GM18499 (cell line): ENCODE measurements at regions not wholly inside any gene's neighbourhood (a gene's known extent, or its start where the extent isn't known, plus 50 kb on each side); places are given as distances from the start of the nearest gene placed in this dataset.

Experiments used
- ATAC-seq: cut with Tn5 transposase; IDR thresholded peaks from one replicate; pipeline ENCODE4 v1.9.1; 2021; ENCODE audit warnings: moderate number of reproducible peaks; ENCODE audit not compliant: insufficient read depth, unreplicated experiment

DNA sequence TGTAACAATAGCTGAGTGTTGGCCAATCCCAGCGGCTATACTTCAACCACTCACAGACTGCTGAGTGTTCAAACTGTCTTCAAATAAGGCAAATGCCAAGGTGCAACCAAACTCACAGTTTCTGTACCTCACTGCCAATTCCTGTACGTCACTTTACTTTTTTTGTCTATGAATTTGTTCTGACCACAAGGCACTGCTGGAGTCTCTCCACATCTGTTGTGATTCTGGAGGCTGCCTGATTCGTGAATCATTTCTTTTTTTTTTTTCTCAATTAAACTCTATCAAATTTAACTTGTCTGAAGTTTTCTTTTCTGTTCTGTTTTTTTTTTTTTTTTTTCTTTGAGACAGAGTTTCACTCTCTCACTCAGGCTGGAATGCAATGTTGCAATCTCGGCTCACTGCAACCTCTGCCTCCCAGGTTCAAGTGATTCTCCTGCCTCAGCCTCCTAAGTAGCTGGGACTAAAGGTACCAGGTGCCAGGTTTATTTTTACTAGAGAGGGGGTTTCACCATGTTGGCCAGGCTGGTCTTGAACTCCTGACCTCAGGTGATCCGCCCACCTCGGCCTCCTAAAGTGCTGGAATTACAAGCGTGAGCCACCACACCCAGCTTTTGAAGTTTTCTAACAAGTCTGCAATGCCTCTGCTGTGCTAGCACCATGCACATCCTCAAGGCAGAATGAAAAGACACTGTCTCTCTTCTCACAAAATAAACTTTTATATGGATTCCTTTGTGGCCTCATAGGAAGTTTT, 401.7 kb downstream of the IRS2 start:
- ATAC-seq, result no peak

DNA sequence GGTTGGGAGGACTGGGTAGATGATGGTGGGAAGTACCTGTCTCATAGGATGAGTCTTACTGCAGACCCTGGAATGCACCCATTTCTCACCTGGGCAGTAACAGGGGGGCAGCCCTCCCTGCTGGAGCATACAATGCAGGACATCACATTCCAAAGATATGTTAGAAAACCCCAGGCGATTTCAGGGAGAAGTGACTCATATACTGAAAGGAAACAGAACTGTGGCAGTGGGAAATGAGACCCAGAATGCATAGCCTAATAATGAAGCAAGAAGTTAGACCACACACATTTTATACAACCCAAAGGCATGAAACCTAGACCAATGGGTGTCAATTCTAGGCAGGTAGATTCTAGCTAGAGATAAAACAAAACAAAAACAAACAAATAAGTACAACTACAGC, 402.7 kb downstream of the IRS2 start:
- ATAC-seq, result no peak

DNA sequence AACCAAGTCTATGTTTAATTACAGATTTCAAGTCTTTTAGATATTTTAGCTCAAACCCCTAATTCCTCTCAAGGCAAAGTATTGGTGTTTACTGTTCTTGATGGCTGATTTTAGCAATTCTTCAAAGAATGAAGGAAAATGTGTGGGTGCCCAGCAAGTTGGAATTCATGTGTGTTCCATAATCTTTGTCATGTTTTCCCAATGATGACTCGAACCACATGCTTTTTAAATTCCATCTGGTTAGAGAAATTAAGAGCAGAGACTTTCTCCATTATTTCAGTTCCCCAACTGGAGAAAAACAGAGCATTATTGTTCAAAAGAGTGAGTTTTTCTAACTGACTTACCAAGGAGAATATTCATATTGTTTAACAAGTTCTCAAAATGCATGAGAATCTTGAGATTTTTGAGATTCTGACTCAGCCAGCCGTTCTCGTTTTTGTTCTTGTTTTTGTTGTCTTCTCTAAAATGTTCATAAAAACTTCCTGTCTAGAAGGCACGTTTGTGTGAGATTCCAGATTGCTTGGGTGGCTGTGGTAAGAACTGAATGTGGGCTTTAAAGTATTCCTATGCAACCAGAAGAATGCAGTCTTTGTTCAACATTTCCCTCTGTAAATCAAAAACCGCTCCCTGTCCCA, 404.7 kb downstream of the IRS2 start:
- ATAC-seq, result no peak

DNA sequence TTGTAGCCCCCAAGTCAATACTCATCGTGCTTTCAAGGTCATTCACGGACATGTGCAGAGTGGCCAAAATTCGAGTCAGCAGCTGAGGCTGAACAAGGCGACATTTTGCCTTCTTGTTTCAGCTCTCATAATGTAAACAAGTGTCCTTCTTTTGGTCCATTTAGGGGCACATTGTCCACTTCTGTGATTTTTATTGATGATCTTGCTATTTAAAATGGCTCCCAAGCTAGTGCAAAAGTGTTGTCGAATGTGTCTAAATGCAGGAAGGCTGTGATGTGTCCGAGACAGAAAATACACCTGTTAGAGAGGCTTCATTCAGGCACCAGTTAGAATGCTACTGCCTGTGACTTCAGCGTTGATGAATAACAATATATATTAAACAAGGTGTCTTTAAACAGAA, 405.9 kb downstream of the IRS2 start:
- no peak for ATAC-seq

GRCh38 chr13:109379930-109380329, 406.5 kb downstream of the IRS2 start:
- no peak for ATAC-seq

- ATAC-seq, result no peak
Observed at GRCh38 chr13:109376936-109377335, 409.4 kb downstream of the IRS2 start.

GRCh38 chr13:109374609-109375200, 411.7 kb downstream of the IRS2 start:
- ATAC-seq, result no peak

DNA sequence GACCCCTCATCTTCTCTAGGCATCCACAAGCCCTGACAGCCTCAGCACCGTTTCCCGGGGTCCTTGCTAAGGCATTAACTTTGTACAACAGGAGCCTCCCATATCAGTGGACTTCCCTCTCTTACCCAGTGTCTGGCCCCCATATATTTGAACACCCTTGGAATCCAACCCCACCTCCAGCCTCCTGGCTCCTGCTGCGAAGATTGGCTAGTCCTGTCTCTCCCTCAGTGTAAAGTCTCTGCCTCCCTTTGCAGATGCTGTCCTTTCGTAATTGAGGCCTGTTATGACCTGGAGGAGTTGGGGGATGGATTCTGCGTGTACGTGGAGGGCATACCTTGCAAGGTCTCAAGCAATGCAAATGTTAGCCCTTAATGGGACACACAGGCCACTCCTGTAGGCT, 413.7 kb downstream of the IRS2 start:
- no peak for ATAC-seq

DNA sequence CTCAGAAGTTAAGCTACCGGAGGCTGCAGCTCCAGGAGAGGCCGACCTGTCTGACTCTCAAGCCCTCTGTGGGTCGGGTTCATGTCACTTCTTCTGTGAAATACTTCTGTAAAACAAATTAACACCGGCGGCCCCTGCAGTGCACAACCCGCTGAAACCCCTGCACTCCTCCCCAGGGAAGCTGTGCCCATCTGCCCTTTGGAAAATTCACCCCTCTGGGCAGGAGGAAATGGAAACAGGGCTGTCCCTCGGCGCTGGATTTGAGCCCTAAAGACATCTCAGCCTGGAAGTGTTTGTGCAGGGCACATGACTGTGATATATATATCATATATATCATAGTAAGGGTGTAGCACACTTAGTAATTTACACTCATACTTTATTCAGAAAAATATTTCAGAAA, 415.3 kb downstream of the IRS2 start:
- ATAC-seq, result no peak

DNA sequence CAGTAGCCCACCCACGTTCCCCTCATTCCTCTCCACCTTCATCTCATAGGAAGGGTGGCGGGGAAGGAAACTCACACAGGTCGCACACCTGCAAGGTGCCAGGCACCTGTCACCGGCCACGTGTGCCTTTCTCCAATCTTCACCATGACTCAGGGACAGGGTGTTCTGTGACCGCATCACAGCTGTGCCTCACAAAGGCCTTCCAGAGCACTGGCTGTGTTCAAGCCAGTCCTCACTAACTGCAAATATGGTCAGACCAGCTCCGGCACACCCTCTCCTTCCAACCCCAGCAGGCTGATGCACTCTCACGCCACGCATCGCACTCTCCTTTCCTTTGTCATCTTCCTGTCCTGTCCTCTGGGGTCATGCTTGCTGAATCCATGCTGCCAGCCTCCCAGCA, 415.9 kb downstream of the IRS2 start:
- ATAC-seq, result no peak

DNA sequence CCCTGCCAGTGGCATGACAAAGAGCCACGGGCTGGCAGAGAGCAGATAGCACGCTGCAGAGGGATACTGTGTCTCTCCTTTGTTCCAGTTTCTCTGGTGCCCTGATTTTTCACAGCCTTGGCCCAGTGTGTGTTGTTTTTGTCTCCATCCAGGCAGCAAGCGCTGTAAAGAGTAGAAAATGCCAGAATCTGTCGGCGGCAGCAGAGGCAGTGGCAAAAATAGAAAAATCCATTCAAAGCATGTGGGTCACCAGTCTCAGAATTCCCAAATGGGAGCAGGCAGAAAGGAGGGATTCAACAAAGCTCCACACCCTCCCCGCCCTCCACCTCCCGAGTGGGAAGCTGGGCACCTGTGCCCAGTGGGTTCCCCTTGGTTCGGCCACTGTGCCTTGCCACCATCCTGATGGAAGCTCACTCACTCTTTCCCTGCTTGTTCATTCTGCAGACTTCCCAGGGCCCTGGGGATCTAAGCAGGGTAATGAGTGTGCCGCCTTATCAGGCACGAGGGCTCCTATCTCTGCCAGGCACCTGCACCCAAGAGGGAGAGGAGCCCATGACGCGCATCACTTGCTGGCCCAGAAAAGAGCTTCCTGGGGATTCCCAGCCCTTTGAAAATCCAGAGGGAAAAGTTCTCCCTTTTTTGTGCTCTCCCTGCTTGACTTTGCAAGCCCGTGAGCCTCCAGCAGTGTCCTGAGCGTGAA, 416.9 kb downstream of the IRS2 start:
- no peak for ATAC-seq

GRCh38 chr13:109368230-109368629, 418.2 kb downstream of the IRS2 start:
- ATAC-seq, result no peak

DNA sequence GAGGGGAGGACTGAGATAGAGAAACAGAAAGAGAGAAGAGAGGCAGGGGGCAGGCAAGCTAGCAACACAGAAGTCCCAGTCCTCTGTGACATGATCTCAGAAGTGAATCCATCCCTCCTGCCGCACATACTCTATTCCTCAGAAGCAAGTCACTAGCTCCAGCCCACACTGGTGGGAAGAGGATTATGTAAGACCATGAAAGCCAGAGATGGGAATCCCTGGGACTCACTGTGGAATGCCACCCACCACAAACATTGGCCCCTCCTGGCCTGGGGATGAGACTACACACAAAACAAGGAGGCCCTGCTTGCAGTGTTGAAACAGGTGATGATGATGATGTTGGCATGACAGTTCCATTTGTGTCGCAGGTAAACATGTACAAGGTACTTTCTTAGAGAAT, 419.9 kb downstream of the IRS2 start:
- no peak for ATAC-seq

GRCh38 chr13:109363431-109363830, 423.0 kb downstream of the IRS2 start:
- no peak for ATAC-seq

DNA sequence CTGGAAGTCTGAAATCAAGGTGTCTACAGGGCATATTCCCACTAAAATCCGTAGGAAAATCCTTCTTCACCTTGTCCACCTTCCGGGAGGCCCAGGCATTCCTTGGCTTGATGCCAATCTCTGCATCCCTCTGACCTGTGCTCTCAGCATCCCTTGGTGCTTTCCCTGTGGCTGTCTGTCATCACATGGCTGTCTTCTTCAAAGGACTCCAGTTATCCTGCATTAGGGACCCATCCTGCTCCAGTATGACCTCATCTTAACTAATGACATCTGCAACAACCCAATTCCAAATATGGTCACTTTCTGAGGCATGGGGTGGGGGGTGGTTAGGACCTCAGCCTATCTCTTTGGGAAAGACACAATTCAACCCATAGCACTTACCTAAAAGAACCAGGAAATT, 423.8 kb downstream of the IRS2 start:
- no peak for ATAC-seq

- ATAC-seq, result no peak
Observed at GRCh38 chr13:109361562-109362289, 424.7 kb downstream of the IRS2 start.

GRCh38 chr13:109357751-109358471, 428.5 kb downstream of the IRS2 start:
- ATAC-seq, result no peak

DNA sequence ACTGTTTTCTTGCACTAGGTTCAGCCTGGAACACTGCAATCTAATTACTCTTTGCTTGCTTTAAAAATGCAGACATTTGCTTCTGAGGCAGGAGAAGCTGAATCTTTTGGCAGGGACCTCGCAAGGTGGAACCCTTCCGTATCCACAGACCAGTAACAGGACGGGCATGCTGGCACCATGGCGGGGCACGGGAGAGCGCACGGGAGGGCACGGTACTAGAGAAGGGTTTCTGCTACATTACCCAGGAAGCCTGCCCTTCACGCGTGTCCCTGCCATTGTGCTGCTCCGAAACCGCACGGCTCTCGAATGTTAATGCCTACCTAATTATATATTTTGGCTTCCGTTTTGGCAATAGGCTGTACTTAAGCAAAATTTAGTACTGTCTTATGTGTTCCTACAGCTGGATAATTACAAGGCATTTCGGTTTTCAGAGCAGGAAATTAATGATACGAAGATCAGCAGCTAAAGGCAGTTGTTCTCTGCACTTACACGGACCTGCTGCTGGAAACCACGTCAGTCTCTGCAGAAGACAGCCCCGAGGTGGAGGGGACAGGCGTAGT, 430.4 kb downstream of the IRS2 start:
- no peak for ATAC-seq

DNA sequence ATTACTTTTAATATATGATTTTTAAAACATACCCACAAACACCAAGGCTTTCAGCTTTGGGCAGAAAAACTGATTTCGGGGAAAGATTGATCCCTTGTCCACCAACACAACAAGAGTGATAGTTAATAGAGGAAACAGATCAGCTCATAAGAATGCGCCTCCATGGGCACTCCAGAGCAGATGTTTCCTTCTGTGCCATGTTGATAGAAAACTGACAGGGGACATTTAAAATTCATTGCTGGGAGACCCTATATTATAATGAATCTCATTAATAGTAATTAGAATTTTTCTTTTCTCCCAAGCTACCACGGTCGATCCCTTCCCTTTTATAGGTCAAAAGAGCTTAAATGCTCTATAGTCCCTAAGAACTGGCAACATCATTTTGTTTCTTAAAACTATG, 431.2 kb downstream of the IRS2 start:
- ATAC-seq, result no peak

- ATAC-seq, result no peak
Observed at GRCh38 chr13:109351236-109351635, 435.1 kb downstream of the IRS2 start.
